Effector memory CD8-positive, alpha-beta T cell (primary cell): ENCODE measurements at regions not wholly inside any gene's neighbourhood (a gene's known extent, or its start where the extent isn't known, plus 50 kb on each side); places are given as distances from the start of the nearest gene placed in this dataset.
"Not testable (repeated sequence)": the region's sequence is repeated elsewhere in the genome, so short reads cannot be mapped to it uniquely, and the experiment has no call there.

Source experiments
- ATAC-seq: fragments of 150-1000 bp; cut with Tn5 transposase; replicated peaks from 2 replicates; pipeline ENCODE4 v1.10.0; 2021; ENCODE audit warnings: mild to moderate bottlenecking, moderate library complexity
- DNase-seq, 3 experiments: peaks; one replicate each; pipeline ENCODE4 v3.0.0; 2021
- H3K27ac Mint-ChIP-seq, 2 donors: one replicate each; pipeline ENCODE4 v1.8.0; 2022; ENCODE audit warnings: mild to moderate bottlenecking in 2 of 2, mixed read lengths in 2 of 2, moderate library complexity in 2 of 2
- H3K27me3 Mint-ChIP-seq, 2 donors: one replicate each; pipeline ENCODE4 v1.8.0; 2022; ENCODE audit warnings: mixed read lengths in 2 of 2
- H3K36me3 Mint-ChIP-seq: one replicate; pipeline ENCODE4 v1.8.0; 2022; ENCODE audit warnings: mild to moderate bottlenecking, moderate library complexity, mixed read lengths; ENCODE audit not compliant: insufficient read depth
- H3K4me1 Mint-ChIP-seq, 2 donors: one replicate each; pipeline ENCODE4 v1.8.0; 2022; ENCODE audit warnings: low read depth in 2 of 2, mixed read lengths in 2 of 2
- H3K4me3 Mint-ChIP-seq, 2 donors: one replicate each; pipeline ENCODE4 v1.8.0; 2022; ENCODE audit warnings: mild to moderate bottlenecking in 2 of 2, mixed read lengths in 2 of 2, moderate library complexity in 2 of 2
- H3K9me3 Mint-ChIP-seq, 2 donors: one replicate each; pipeline ENCODE4 v1.8.0; 2022; ENCODE audit warnings: mixed read lengths in 2 of 2

GRCh38 chr4:23023666-23024065 is 330.9 kb downstream of the GBA3 start:
- Mint-ChIP-seq H3K36me3 (no peaks in the 10 kb centered on the region), H3K27me3 (no peaks in the 10 kb centered on the region), H3K27ac (no peak overlapping the region), H3K9me3 (peaks cover 5 to 12% of the 10 kb centered on the region in 2 donors), H3K4me3 (no peak overlapping the region), H3K4me1 (no peaks in the 10 kb centered on the region)
- DNase-seq (no peak), ATAC-seq (no peak)

GRCh38 chr4:23023121-23023520 is 330.4 kb downstream of the GBA3 start:
- no peak overlapping the region for H3K27ac Mint-ChIP-seq
- no peaks in the 10 kb centered on the region for H3K27me3 Mint-ChIP-seq
- peaks cover 5 to 12% of the 10 kb centered on the region in 2 donors for H3K9me3 Mint-ChIP-seq
- DNase-seq (no peak), ATAC-seq (no peak)
- no peak overlapping the region for H3K4me3 Mint-ChIP-seq
- H3K4me1 Mint-ChIP-seq, result no peaks in the 10 kb centered on the region
- no peaks in the 10 kb centered on the region for H3K36me3 Mint-ChIP-seq

- no peaks in the 10 kb centered on the region for H3K27me3 Mint-ChIP-seq
- ATAC-seq (no peak), DNase-seq (no peak)
- H3K9me3 Mint-ChIP-seq, result peaks cover under 1 to 7% of the 10 kb centered on the region in 2 donors
- H3K36me3 Mint-ChIP-seq, result no peaks in the 10 kb centered on the region
- no peak overlapping the region for H3K4me3 Mint-ChIP-seq
- no peak overlapping the region for H3K27ac Mint-ChIP-seq
- H3K4me1 Mint-ChIP-seq, result no peaks in the 10 kb centered on the region
These were observed 329.3 kb downstream of the GBA3 start for GRCh38 chr4:23022032-23022431.

- no peak for DNase-seq
- Mint-ChIP-seq H3K4me3 (no peak overlapping the region), H3K36me3 (no peaks in the 10 kb centered on the region), H3K4me1 (no peaks in the 10 kb centered on the region), H3K27ac (no peak overlapping the region), H3K27me3 (no peaks in the 10 kb centered on the region), H3K9me3 (peaks cover 0 to 4% of the 10 kb centered on the region in 2 donors)
- no peak for ATAC-seq
These were observed 328.3 kb downstream of the GBA3 start for GRCh38 chr4:23021040-23021439.

- H3K9me3 Mint-ChIP-seq, H3K36me3 Mint-ChIP-seq, DNase-seq, H3K4me1 Mint-ChIP-seq, H3K27ac Mint-ChIP-seq, H3K27me3 Mint-ChIP-seq, H3K4me3 Mint-ChIP-seq, ATAC-seq: not testable (repeated sequence)
These were observed 327.7 kb downstream of the GBA3 start for GRCh38 chr4:23020399-23020798.

- Mint-ChIP-seq H3K9me3 (peaks cover 0 to 2% of the 10 kb centered on the region in 2 donors), H3K4me3 (no peak overlapping the region), H3K4me1 (no peaks in the 10 kb centered on the region), H3K36me3 (no peaks in the 10 kb centered on the region), H3K27ac (no peak overlapping the region), H3K27me3 (no peaks in the 10 kb centered on the region)
- ATAC-seq, result no peak
- no peak for DNase-seq
These were observed 324.2 kb downstream of the GBA3 start for GRCh38 chr4:23016981-23017380.

GRCh38 chr4:23015821-23016220 is 323.1 kb downstream of the GBA3 start:
- no peak for ATAC-seq

GRCh38 chr4:23009093-23009492 is 316.4 kb downstream of the GBA3 start:
- H3K9me3 Mint-ChIP-seq, result peaks cover 1 to 9% of the 10 kb centered on the region in 2 donors

More at GRCh38 chr4:23015821-23016220, 323.1 kb downstream of the GBA3 start:
- Mint-ChIP-seq H3K27ac (no peak overlapping the region), H3K4me1 (no peaks in the 10 kb centered on the region), H3K27me3 (no peaks in the 10 kb centered on the region), H3K4me3 (no peak overlapping the region), H3K36me3 (no peaks in the 10 kb centered on the region), H3K9me3 (peaks cover 0 to 1% of the 10 kb centered on the region in 2 donors)
- DNase-seq, result no peak

GRCh38 chr4:23006756-23007155 is 314.0 kb downstream of the GBA3 start:
- Mint-ChIP-seq H3K9me3 (peaks cover 1 to 9% of the 10 kb centered on the region in 2 donors), H3K27ac (no peak overlapping the region), H3K36me3 (no peaks in the 10 kb centered on the region), H3K4me3 (no peak overlapping the region), H3K4me1 (no peaks in the 10 kb centered on the region), H3K27me3 (no peaks in the 10 kb centered on the region)
- ATAC-seq (no peak), DNase-seq (no peak)

More at GRCh38 chr4:23009093-23009492, 316.4 kb downstream of the GBA3 start:
- no peak for DNase-seq
- no peak for ATAC-seq
- Mint-ChIP-seq H3K4me1 (no peaks in the 10 kb centered on the region), H3K27ac (no peak overlapping the region), H3K27me3 (no peaks in the 10 kb centered on the region), H3K4me3 (no peak overlapping the region), H3K36me3 (no peaks in the 10 kb centered on the region)

GRCh38 chr4:23005691-23006090 is 313.0 kb downstream of the GBA3 start:
- H3K4me3 Mint-ChIP-seq, result no peak overlapping the region

GRCh38 chr4:23001478-23001877 is 308.7 kb downstream of the GBA3 start:
- no peak for ATAC-seq
- Mint-ChIP-seq H3K9me3 (peaks cover 5 to 13% of the 10 kb centered on the region in 2 donors), H3K27ac (no peak overlapping the region), H3K36me3 (no peaks in the 10 kb centered on the region), H3K27me3 (no peaks in the 10 kb centered on the region), H3K4me1 (no peaks in the 10 kb centered on the region), H3K4me3 (no peak overlapping the region)
- DNase-seq, result no peak

More at GRCh38 chr4:23005691-23006090, 313.0 kb downstream of the GBA3 start:
- no peaks in the 10 kb centered on the region for H3K36me3 Mint-ChIP-seq
- H3K27me3 Mint-ChIP-seq, result no peaks in the 10 kb centered on the region
- ATAC-seq (no peak), DNase-seq (no peak)
- peaks cover 3 to 9% of the 10 kb centered on the region in 2 donors for H3K9me3 Mint-ChIP-seq
- H3K27ac Mint-ChIP-seq, result no peak overlapping the region
- H3K4me1 Mint-ChIP-seq, result no peaks in the 10 kb centered on the region

GRCh38 chr4:22999419-22999818 is 306.7 kb downstream of the GBA3 start:
- Mint-ChIP-seq H3K4me3 (no peak overlapping the region), H3K36me3 (no peaks in the 10 kb centered on the region), H3K4me1 (no peaks in the 10 kb centered on the region), H3K9me3 (peaks cover 5 to 15% of the 10 kb centered on the region in 2 donors), H3K27me3 (no peaks in the 10 kb centered on the region), H3K27ac (no peak overlapping the region)
- DNase-seq (no peak), ATAC-seq (no peak)

GRCh38 chr4:22997358-22998224 is 304.9 kb downstream of the GBA3 start:
- no peaks in the 10 kb centered on the region for H3K36me3 Mint-ChIP-seq
- H3K4me3 Mint-ChIP-seq, result no peak overlapping the region
- no peaks in the 10 kb centered on the region for H3K4me1 Mint-ChIP-seq

GRCh38 chr4:22991576-22991975 is 298.8 kb downstream of the GBA3 start:
- Mint-ChIP-seq H3K36me3 (no peaks in the 10 kb centered on the region), H3K27ac (no peak overlapping the region)
- ATAC-seq, result no peak

More at GRCh38 chr4:22997358-22998224, 304.9 kb downstream of the GBA3 start:
- H3K9me3 Mint-ChIP-seq, result peaks cover 12 to 15% of the 10 kb centered on the region in 2 donors
- no peaks in the 10 kb centered on the region for H3K27me3 Mint-ChIP-seq
- DNase-seq (no peak), ATAC-seq (no peak)
- no peak overlapping the region for H3K27ac Mint-ChIP-seq

More at GRCh38 chr4:22991576-22991975, 298.8 kb downstream of the GBA3 start:
- H3K27me3 Mint-ChIP-seq, result no peaks in the 10 kb centered on the region
- DNase-seq, result no peak
- H3K4me3 Mint-ChIP-seq, result no peak overlapping the region
- no peaks in the 10 kb centered on the region for H3K4me1 Mint-ChIP-seq
- H3K9me3 Mint-ChIP-seq, result peaks cover 3 to 11% of the 10 kb centered on the region in 2 donors
